Neuron (in vitro differentiated cells): ENCODE measurements at regions not wholly inside any gene's neighbourhood (a gene's known extent, or its start where the extent isn't known, plus 50 kb on each side); places are given as distances from the start of the nearest gene placed in this dataset.

Source experiments
- H2AFZ ChIP-seq: one replicate; pipeline ENCODE4 v1.6.1; 2013; ENCODE audit warnings: low read depth, mild to moderate bottlenecking, inconsistent platforms, low read length, moderate library complexity
- H3K27me3 ChIP-seq: one replicate; pipeline ENCODE4 v1.6.1; 2013; ENCODE audit warnings: low read length; ENCODE audit not compliant: insufficient read depth
- H3K36me3 ChIP-seq: one replicate; pipeline ENCODE4 v1.6.1; 2013; ENCODE audit warnings: low read length; ENCODE audit not compliant: insufficient read depth
- H3K4me1 ChIP-seq: one replicate; pipeline ENCODE4 v1.6.1; 2013; ENCODE audit warnings: low read length; ENCODE audit not compliant: insufficient read depth
- H3K4me3 ChIP-seq: 2 replicates; pipeline ENCODE4 v1.5.1; 2013; ENCODE audit warnings: mild to moderate bottlenecking, low read length, moderate library complexity
- H3K9me3 ChIP-seq: one replicate; pipeline ENCODE4 v1.6.1; 2013; ENCODE audit warnings: low read length

DNA sequence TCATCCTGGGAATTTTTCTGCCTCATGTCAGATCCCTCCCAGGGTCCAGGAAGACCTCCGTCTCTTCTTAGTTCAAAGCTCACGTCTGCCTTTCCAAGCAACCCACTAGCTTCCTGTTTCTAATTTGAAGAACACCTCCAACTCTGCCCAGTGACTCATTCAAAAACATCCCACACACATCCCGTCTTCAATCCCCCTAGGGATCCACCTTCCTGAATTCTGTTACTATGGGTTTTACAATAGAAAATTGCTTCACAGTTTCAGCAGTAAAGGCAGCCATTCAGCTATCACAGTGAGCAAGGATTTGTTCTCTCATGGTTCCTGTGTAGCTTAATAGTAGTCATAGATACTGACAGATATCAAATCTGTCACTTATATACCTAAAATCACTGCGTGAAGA lies 308.3 kb upstream of the CCDC54 start:
- Histone ChIP-seq H3K4me1 (peaks cover 9% of the 10 kb centered on the region), H3K36me3 (no peaks in the 10 kb centered on the region), H3K27me3 (no peaks in the 10 kb centered on the region), H3K9me3 (no peaks in the 10 kb centered on the region), H2AFZ (peak overlapping the region; percentile 59), H3K4me3 (no peak overlapping the region)

DNA sequence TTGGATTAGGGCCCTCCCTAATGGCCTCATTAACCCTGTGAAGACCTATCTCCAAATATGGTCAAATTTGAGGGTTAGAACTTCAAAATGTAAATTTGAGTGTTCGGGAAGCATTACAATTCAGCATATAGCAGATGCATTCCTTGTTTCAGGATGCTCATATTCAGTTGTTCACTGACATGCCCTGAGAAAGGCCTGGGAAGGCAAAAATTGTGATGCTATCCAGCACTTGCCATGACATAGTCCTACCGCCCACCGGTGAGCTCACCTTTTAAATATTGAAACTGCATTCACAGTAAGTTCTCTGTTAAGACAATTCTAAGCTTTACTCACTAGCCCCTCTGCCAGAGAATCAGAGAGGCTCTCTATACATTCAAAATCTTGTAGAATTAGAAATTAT lies 300.3 kb upstream of the CCDC54 start:
- no peaks in the 10 kb centered on the region for H3K4me1 ChIP-seq
- no peak overlapping the region for H3K4me3 ChIP-seq
- peak overlapping the region; percentile 61 for H2AFZ ChIP-seq
- H3K36me3 ChIP-seq, result no peaks in the 10 kb centered on the region
- H3K9me3 ChIP-seq, result no peaks in the 10 kb centered on the region
- H3K27me3 ChIP-seq, result no peaks in the 10 kb centered on the region

- H3K27me3 ChIP-seq, result no peaks in the 10 kb centered on the region
- no peaks in the 10 kb centered on the region for H3K9me3 ChIP-seq
- no peaks in the 10 kb centered on the region for H3K4me1 ChIP-seq
- peak overlapping the region; percentile 61 for H2AFZ ChIP-seq
- H3K4me3 ChIP-seq, result no peak overlapping the region
- H3K36me3 ChIP-seq, result no peaks in the 10 kb centered on the region
These were observed 299.8 kb upstream of the CCDC54 start for GRCh38 chr3:107077391-107077790.

DNA sequence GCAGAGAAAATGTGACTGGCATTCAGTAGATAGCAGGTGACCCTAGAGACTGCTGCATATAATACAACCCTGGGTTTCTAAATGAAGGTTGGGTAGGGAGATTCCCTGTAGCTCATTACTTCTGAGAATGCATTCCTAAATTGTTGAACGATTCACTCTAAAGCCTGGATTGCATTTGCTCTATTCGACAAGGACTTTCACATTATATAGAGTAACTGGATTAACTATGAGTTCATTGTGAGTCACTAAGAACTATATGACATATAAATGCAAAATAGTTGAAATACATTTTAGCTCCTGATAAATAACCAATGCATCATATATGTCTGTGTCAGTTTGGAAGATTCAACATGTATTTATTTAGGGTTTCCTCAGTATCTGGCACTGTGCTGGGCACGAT lies 294.7 kb upstream of the CCDC54 start:
- H3K36me3 ChIP-seq, result no peaks in the 10 kb centered on the region
- no peaks in the 10 kb centered on the region for H3K9me3 ChIP-seq
- no peak overlapping the region for H2AFZ ChIP-seq
- H3K4me1 ChIP-seq, result no peaks in the 10 kb centered on the region
- no peaks in the 10 kb centered on the region for H3K27me3 ChIP-seq
- H3K4me3 ChIP-seq, result no peak overlapping the region

DNA sequence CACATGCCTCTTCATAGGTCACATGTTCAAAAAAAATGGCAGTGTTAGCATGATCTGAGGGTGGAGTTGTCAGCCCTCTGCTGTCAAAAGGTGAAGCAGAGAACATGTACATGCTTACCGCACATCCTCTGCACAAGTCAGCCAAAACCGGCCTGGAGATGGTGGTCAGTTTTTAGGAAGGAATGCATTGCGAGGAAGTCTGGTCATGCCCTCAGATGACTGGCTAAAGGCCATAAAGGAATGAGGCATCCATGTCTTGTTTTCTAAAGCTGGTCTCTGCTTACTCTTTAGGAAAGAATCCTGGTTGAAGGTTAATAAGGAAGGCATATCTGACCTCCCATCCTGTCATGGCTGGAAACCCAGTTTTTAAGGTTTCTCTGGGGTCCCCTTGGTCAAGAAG lies 292.0 kb upstream of the CCDC54 start:
- no peaks in the 10 kb centered on the region for H3K4me1 ChIP-seq
- no peaks in the 10 kb centered on the region for H3K27me3 ChIP-seq
- H3K36me3 ChIP-seq, result no peaks in the 10 kb centered on the region
- H2AFZ ChIP-seq, result no peak overlapping the region
- no peak overlapping the region for H3K4me3 ChIP-seq
- H3K9me3 ChIP-seq, result no peaks in the 10 kb centered on the region

DNA sequence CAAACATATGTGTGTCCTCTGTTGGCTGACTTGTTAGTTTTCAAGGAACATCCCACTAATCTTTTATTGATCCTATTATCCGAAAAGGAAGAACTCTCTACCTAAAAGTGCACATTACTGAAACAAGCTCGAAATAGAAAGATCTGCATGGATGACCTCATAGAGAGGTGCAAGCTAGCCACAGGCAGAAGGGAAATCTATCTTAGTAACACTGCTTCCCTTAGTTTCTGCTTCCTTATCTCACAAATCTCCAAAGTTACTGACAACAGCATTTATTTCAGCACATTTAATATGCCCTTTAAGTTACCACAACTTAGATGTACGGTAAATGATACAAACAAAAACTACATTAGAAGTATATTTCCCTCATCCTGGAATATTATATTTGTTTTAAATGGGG lies 285.1 kb upstream of the CCDC54 start:
- H3K4me1 ChIP-seq, result no peaks in the 10 kb centered on the region
- no peak overlapping the region for H3K4me3 ChIP-seq
- no peaks in the 10 kb centered on the region for H3K9me3 ChIP-seq
- no peaks in the 10 kb centered on the region for H3K36me3 ChIP-seq
- no peaks in the 10 kb centered on the region for H3K27me3 ChIP-seq
- H2AFZ ChIP-seq, result no peak overlapping the region

GRCh38 chr3:107098864-107099263 lies 278.4 kb upstream of the CCDC54 start:
- H3K4me1 ChIP-seq, result no peaks in the 10 kb centered on the region
- H3K9me3 ChIP-seq, result no peaks in the 10 kb centered on the region
- H3K36me3 ChIP-seq, result no peaks in the 10 kb centered on the region
- H3K27me3 ChIP-seq, result no peaks in the 10 kb centered on the region
- no peak overlapping the region for H3K4me3 ChIP-seq
- no peak overlapping the region for H2AFZ ChIP-seq

DNA sequence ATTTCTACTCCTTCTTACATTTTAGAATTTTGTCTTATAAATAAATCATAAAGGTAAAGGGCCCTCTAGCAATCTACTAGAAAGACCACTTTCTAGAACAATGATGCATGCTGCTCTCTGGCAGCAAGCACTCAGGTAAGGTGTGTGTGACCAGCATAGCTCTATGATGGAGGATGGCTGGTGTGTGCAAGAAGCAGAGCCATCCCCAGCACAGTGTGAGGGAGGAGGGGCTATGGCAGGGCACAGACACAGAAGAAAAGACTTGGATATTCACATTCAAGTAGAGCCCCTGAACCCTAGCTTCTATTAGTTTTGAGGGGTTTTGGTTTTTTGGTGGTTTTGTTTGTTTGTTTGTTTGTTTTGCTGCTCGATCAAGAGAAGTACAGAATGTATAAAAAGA lies 277.1 kb upstream of the CCDC54 start:
- Histone ChIP-seq H3K36me3 (no peaks in the 10 kb centered on the region), H3K9me3 (no peaks in the 10 kb centered on the region), H3K4me1 (no peaks in the 10 kb centered on the region), H2AFZ (no peak overlapping the region), H3K4me3 (no peak overlapping the region), H3K27me3 (no peaks in the 10 kb centered on the region)

- H3K36me3 ChIP-seq, result no peaks in the 10 kb centered on the region
- H2AFZ ChIP-seq, result no peak overlapping the region
- no peaks in the 10 kb centered on the region for H3K4me1 ChIP-seq
- no peak overlapping the region for H3K4me3 ChIP-seq
- no peaks in the 10 kb centered on the region for H3K9me3 ChIP-seq
- H3K27me3 ChIP-seq, result no peaks in the 10 kb centered on the region
These were observed 276.7 kb upstream of the CCDC54 start for GRCh38 chr3:107100573-107100972.

- Histone ChIP-seq H3K4me3 (no peak overlapping the region), H2AFZ (no peak overlapping the region), H3K36me3 (no peaks in the 10 kb centered on the region), H3K27me3 (no peaks in the 10 kb centered on the region), H3K9me3 (no peaks in the 10 kb centered on the region), H3K4me1 (no peaks in the 10 kb centered on the region)
These were observed 273.5 kb upstream of the CCDC54 start for GRCh38 chr3:107103786-107104185.

DNA sequence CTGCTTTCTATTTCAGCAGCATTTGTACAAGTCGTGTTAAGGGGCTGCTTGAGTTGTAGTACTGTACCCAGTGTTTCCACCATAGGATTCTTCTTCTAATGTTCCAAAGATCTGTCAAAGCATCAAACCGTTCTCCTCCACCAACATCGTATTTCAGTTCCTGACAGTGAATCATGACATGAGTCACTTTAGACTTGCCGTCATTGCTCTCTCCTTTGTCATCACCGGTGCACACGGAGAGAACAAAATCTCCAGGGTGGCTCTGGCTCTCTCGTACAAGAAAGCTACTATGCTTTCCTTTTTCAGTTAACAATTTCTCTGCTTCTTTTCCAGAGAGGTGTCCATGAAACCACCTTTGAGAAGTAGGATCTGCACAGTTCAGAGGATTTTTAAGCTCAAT lies 270.9 kb upstream of the CCDC54 start:
- no peaks in the 10 kb centered on the region for H3K27me3 ChIP-seq
- no peak overlapping the region for H2AFZ ChIP-seq
- H3K9me3 ChIP-seq, result no peaks in the 10 kb centered on the region
- no peaks in the 10 kb centered on the region for H3K4me1 ChIP-seq
- no peaks in the 10 kb centered on the region for H3K36me3 ChIP-seq
- H3K4me3 ChIP-seq, result no peak overlapping the region

DNA sequence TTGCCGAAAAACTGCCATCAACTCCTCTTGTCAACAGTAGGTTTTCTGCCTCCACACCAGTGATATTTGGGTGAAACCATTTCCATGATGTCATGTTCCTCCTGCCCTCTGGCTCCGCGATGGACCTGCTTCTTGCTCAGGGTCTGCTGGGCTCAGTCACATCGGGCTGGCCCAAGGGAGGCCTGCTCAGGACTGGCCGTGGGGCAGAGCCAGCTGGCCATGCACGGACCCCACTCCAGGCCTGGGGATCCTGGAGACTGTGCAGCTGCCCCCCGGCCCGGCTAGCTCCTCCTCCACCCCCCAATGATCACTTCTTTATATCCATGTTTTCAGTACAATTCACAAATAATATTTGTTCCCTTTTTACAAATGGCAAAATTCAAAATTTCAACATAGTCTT lies 270.3 kb upstream of the CCDC54 start:
- Histone ChIP-seq H2AFZ (no peak overlapping the region), H3K4me3 (no peak overlapping the region), H3K27me3 (no peaks in the 10 kb centered on the region), H3K36me3 (no peaks in the 10 kb centered on the region), H3K4me1 (no peaks in the 10 kb centered on the region), H3K9me3 (no peaks in the 10 kb centered on the region)

DNA sequence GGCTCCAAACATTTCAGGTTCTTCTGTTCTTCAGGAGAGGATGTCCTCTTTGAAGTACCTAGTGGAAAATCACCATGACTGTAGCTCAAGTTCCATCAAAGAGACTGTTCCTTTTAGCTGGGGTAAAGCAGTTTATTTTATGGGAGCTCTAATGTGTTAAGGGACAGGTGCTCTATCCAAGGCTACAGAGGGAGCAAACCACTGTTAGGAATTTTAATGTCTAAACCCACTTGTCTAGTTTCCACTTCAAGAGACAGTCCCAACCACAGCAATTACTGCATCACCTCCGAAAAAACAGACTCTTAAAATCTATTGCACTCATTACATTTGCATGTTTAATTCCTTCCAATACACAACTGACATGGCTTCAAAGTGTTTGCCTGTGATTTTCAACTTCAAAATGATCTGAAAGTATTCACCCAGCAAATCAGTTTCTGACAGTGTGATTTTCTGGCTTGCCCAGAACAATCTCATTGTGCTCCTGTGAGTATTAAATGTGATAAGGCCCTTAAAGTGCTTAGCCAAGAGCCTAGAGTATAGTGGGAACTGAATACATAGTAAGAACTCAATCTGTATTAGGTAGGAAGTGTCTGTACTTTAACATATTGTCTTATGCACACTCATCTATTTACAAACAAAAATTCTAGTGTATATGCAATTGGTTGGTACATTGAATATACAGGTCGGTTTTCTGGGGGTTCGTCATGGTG lies 266.5 kb upstream of the CCDC54 start:
- Histone ChIP-seq H3K36me3 (no peaks in the 10 kb centered on the region), H2AFZ (no peak overlapping the region), H3K4me1 (no peaks in the 10 kb centered on the region), H3K9me3 (no peaks in the 10 kb centered on the region), H3K4me3 (no peak overlapping the region), H3K27me3 (no peaks in the 10 kb centered on the region)

DNA sequence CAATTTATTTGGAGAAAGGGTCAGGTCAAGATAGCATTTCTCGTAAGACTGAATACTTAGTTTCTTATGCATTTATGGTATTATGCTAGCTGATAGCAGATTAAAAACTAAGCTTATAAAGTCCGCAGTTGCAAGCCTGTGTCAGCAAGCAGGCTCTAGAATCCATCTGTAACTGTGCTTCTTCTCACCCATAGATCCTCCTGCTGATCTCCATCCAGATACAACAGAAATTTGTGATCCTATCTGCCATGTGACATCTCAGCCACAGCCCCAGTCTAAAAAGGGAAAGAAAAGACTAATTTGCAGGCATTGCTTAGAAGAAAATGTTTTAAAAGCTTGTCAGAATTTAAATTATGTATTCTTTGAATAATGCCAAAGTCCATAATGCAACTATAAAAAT lies 265.4 kb upstream of the CCDC54 start:
- Histone ChIP-seq H3K4me3 (no peak overlapping the region), H2AFZ (no peak overlapping the region), H3K27me3 (no peaks in the 10 kb centered on the region), H3K36me3 (no peaks in the 10 kb centered on the region), H3K4me1 (no peaks in the 10 kb centered on the region), H3K9me3 (no peaks in the 10 kb centered on the region)
